GM10266 (cell line): ENCODE measurements at regions not wholly inside any gene's neighbourhood (a gene's known extent, or its start where the extent isn't known, plus 50 kb on each side); places are given as distances from the start of the nearest gene placed in this dataset.

Experiments used
- DNase-seq: peaks from one replicate; pipeline ENCODE4 v3.0.0; 2012; ENCODE audit errors: extremely low spot score
- TF ChIP-seq, protein P1 (sequence below): IDR thresholded peaks from 2 replicates; pipeline ENCODE4 v1.5.1; 2012; ENCODE audit warnings: mild to moderate bottlenecking, low read depth; ENCODE audit not compliant: control insufficient read depth, insufficient read depth; ENCODE audit errors: missing control alignments

DNA sequence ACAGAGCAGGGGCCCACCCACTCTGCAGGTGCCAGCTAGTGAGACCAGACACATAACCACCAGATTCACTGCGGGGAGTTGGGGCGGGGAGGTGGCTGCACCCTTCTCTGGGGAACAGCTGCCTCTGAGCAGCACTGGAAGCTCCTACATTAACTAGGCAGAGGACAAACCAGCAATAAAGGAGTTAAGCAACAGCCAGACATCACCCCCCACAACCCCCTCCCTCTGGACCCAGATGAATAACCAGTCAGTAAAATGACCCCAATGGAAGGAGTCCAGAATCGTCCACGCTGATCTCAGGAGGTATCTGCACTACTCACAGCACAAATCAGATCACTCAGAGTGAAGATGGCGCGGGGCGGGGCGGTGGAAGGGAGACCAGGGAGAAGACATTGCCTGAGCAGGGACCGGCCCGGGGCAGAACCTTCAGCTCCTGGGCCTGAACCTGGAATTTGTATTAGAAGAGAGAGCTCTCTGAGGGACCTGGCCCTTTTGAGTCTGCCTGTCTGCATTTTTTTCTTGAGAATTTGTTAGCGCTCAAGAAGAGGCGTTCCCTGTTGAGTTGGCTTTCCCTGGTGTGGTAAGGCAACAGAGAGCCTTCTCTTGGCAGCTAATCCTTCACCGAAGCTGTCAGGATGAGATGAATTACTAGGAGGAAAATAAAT lies 125.5 kb upstream of the NCAM1 start:
- TF ChIP-seq, protein P1, sequence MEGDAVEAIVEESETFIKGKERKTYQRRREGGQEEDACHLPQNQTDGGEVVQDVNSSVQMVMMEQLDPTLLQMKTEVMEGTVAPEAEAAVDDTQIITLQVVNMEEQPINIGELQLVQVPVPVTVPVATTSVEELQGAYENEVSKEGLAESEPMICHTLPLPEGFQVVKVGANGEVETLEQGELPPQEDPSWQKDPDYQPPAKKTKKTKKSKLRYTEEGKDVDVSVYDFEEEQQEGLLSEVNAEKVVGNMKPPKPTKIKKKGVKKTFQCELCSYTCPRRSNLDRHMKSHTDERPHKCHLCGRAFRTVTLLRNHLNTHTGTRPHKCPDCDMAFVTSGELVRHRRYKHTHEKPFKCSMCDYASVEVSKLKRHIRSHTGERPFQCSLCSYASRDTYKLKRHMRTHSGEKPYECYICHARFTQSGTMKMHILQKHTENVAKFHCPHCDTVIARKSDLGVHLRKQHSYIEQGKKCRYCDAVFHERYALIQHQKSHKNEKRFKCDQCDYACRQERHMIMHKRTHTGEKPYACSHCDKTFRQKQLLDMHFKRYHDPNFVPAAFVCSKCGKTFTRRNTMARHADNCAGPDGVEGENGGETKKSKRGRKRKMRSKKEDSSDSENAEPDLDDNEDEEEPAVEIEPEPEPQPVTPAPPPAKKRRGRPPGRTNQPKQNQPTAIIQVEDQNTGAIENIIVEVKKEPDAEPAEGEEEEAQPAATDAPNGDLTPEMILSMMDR = no peak
- no peak for DNase-seq

- TF ChIP-seq, protein P1 = no peak
- DNase-seq = no peak
Measured at GRCh38 chr11:112836256-112836602, 125.0 kb upstream of the NCAM1 start.

- no peak for DNase-seq
- TF ChIP-seq, protein P1 = no peak
Measured at GRCh38 chr11:112837162-112837826, 123.9 kb upstream of the NCAM1 start.

GRCh38 chr11:112839051-112839450 lies 122.2 kb upstream of the NCAM1 start:
- no peak for DNase-seq
- TF ChIP-seq, protein P1 = no peak

GRCh38 chr11:112841729-112842128 lies 119.5 kb upstream of the NCAM1 start:
- TF ChIP-seq, protein P1 = no peak
- DNase-seq = no peak

DNA sequence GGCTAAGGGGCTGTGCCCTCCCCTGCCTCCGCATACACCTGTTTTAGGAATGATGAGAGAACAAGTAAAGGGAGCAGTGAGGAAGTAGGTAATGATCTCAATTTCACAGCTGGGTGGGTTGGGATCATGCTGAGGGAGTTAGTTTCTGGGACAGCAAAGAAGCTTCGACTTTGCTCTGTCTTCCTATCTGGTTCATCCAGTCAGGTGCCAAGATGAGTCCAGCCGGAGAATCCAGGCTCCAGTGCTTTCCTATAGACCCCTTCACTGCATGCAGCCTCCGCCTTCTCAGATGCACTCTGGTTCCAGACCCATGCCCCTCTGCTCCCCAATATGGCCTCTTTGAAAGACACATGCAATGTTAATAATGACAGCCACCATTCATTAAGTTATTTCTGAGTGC lies 119.1 kb upstream of the NCAM1 start:
- TF ChIP-seq, protein P1 = no peak
- DNase-seq = no peak

DNA sequence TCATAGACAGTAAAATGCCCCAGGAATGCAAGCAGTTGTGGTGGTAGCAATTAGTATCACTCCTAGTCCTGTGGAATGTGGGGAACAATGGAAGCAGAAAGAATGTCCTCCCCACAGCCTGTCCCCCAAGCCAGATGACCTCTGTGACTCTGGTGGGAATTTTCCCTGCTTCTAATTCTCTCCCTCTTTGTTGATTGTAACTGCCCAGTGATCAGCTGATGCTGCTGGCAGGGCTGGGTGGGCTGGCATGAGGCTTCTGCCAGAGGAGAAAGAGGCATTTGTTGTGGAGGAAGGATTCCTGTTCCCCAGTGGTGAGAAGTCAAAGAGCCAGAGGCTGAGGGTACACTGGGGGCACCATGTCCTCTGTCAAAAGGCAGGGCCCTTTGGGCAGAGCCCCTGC lies 116.7 kb upstream of the NCAM1 start:
- TF ChIP-seq, protein P1 = no peak

More for the DNA sequence above, 116.7 kb upstream of the NCAM1 start:
- DNase-seq = no peak
